BJ (cell line): ENCODE measurements at regions not wholly inside any gene's neighbourhood (a gene's known extent, or its start where the extent isn't known, plus 50 kb on each side); places are given as distances from the start of the nearest gene placed in this dataset.
A peak's percentile ranks its signal among the peaks of the same experiment; 100 is the strongest.
"Not testable (repeated sequence)": the region's sequence is repeated elsewhere in the genome, so short reads cannot be mapped to it uniquely, and the experiment has no call there.

ENCODE experiments used
- CTCF ChIA-PET: fragments of 350-600 bp; formaldehyde crosslinking; extraction: SDS; loops from one replicate; lab custom pipeline; 2021; ENCODE audit warnings: antibody characterized with exemption, inconsistent platforms; lab: Yijun Ruan, JAX
- POLR2A ChIA-PET: fragments of 300-600 bp; sonication (Branson Sonifier 250); formaldehyde crosslinking; extraction: SDS; loops from one replicate; lab custom pipeline; 2021; ENCODE audit warnings: antibody characterized with exemption; lab: Charles Lee
- DNase-seq: peaks from one replicate; pipeline ENCODE4 v3.0.0-alpha.2; 2011; ENCODE audit warnings: low read depth
- H3K27me3 ChIP-seq: 2 replicates; pipeline ENCODE4 v1.6.0; 2011; ENCODE audit warnings: low read length; ENCODE audit not compliant: control insufficient read depth, insufficient read depth
- H3K36me3 ChIP-seq: 2 replicates; pipeline ENCODE4 v1.5.1; 2011; ENCODE audit warnings: low read length; ENCODE audit not compliant: control insufficient read depth, insufficient read depth
- H3K4me3 ChIP-seq: 2 replicates; pipeline ENCODE4 v1.5.1; 2011; ENCODE audit warnings: low read depth, mild to moderate bottlenecking, control low read depth, low read length
- CTCF ChIP-seq: IDR thresholded peaks from 2 replicates; pipeline ENCODE4 v1.5.1; 2011; ENCODE audit warnings: low read depth, mild to moderate bottlenecking, control low read depth, inconsistent platforms, low read length, moderate library complexity; ENCODE audit not compliant: insufficient read depth

- POLR2A ChIA-PET = interaction anchor here (0.6 to 1.2 kb wide), 4 partner anchors 26 to 81 kb away, joined by 3 to 4 read pairs (median 3); no protein-coding TSS in a partner anchor
- no peaks in the 10 kb centered on the region for H3K36me3 ChIP-seq
- CTCF ChIA-PET = interaction anchor here (1.1 to 1.7 kb wide), 2 partner anchors 21 to 75 kb away, joined by 3 to 6 read pairs; no protein-coding TSS in a partner anchor
- no peak for TF ChIP-seq CTCF
- H3K4me3 ChIP-seq = no peak overlapping the region
- DNase-seq = peak; percentile 73
- no peaks in the 10 kb centered on the region for H3K27me3 ChIP-seq
Measured at GRCh38 chr15:38795471-38796245, 231.0 kb upstream of the RASGRP1 start.

DNA sequence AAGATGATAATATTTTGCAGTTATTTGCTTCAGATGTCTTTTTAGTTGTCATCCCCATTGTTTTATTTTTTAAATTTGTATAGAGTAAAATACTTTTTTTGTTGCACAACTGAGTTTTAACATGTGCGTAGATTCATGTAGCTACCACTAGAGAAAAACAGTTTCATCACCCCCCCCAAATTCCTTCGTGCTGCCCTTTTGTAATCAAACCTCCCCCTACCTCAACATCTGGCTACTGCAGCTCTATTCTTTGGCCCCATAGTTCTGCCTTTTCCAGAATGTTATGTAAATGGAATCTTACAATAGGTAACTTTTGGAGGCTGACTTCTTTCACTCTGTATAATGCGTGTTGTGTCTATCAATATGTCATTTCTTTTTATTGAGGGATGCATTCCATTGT lies 232.0 kb upstream of the RASGRP1 start:
- TF ChIP-seq CTCF = no peak
- POLR2A ChIA-PET = interaction anchor here (1.2 kb wide), 1 partner anchor 82 kb away, joined by 3 read pairs; no protein-coding TSS in a partner anchor
- DNase-seq = no peak

GRCh38 chr15:38797506-38797905 lies 232.9 kb upstream of the RASGRP1 start:
- H3K27me3 ChIP-seq, H3K36me3 ChIP-seq, H3K4me3 ChIP-seq, DNase-seq, POLR2A ChIA-PET, CTCF ChIA-PET: not testable (repeated sequence)

More for the DNA sequence above, 232.0 kb upstream of the RASGRP1 start:
- Histone ChIP-seq H3K27me3 (no peaks in the 10 kb centered on the region), H3K36me3 (no peaks in the 10 kb centered on the region), H3K4me3 (no peak overlapping the region)
- CTCF ChIA-PET = interaction anchor here (1.1 to 1.7 kb wide), 2 partner anchors 20 to 74 kb away, joined by 3 to 6 read pairs; no protein-coding TSS in a partner anchor

DNA sequence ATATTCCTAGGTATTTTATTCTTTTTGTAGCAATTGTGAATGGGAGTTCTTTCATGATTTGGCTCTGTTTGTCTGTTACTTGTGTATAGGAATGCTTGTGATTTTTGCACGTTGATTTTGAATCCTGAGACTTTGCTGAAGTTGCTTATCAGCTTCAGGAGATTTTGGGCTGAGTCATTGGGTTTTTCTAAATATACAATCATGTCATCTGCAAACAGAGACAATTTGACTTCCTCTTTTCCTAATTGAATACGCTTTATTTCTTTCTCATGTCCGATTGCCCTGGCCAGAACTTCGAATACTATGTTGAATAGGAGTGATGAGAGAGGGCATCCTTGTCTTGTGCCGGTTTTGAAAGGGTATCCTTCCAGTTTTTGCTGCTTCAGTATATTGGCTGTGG lies 234.6 kb upstream of the RASGRP1 start:
- H3K27me3 ChIP-seq, DNase-seq, H3K4me3 ChIP-seq, H3K36me3 ChIP-seq, POLR2A ChIA-PET: not testable (repeated sequence)
- CTCF ChIA-PET = interaction anchor here (1.5 kb wide), 1 partner anchor 8 kb away, joined by 4 read pairs; no protein-coding TSS in a partner anchor

GRCh38 chr15:38809621-38810020 lies 245.0 kb upstream of the RASGRP1 start:
- H3K27me3 ChIP-seq = no peaks in the 10 kb centered on the region
- POLR2A ChIA-PET = no interaction called here
- CTCF ChIA-PET = no interaction called here
- H3K4me3 ChIP-seq = no peak overlapping the region
- TF ChIP-seq CTCF = no peak
- no peaks in the 10 kb centered on the region for H3K36me3 ChIP-seq
- DNase-seq = no peak

- ChIA-PET POLR2A (no interaction called here), CTCF (interaction anchor here (0.7 kb wide), 1 partner anchor 10 kb away, joined by 3 read pairs; no protein-coding TSS in a partner anchor)
- no peak for DNase-seq
Measured at GRCh38 chr15:38810686-38811085, 246.1 kb upstream of the RASGRP1 start.

GRCh38 chr15:38814254-38814653 lies 249.6 kb upstream of the RASGRP1 start:
- POLR2A ChIA-PET = not testable (repeated sequence)

More at GRCh38 chr15:38810686-38811085, 246.1 kb upstream of the RASGRP1 start:
- H3K36me3 ChIP-seq = no peaks in the 10 kb centered on the region
- H3K4me3 ChIP-seq = no peak overlapping the region
- TF ChIP-seq CTCF = no peak
- H3K27me3 ChIP-seq = no peaks in the 10 kb centered on the region

More at GRCh38 chr15:38814254-38814653, 249.6 kb upstream of the RASGRP1 start:
- DNase-seq, CTCF ChIA-PET, H3K36me3 ChIP-seq, H3K4me3 ChIP-seq, H3K27me3 ChIP-seq: not testable (repeated sequence)
